ENCODE measurements at regions not wholly inside any gene's neighbourhood (a gene's known extent, or its start where the extent isn't known, plus 50 kb on each side); places are given as distances from the start of the nearest gene placed in this dataset.

GRCh38 chr1:147849098-147849895 is 53.3 kb upstream of the GJA8 start:
- Histone ChIP-seq H4K20me1 (ENCODE audit: insufficient read depth, low read length, poor library complexity, severe bottlenecking) (no peaks in the 10 kb centered on the region), H3F3A (ENCODE audit: low read depth) (no peaks in the 10 kb centered on the region), H3K27me3 (ENCODE audit: insufficient read depth, low read length, poor library complexity, severe bottlenecking) (no peaks in the 10 kb centered on the region), H2AFZ (ENCODE audit: low read length) (no peak overlapping the region), H3K79me2 (ENCODE audit: insufficient read depth, low read length) (no peaks in the 10 kb centered on the region), H3K36me3 (ENCODE audit: insufficient read depth, low read length) (no peaks in the 10 kb centered on the region), H3K9me2 (replicated peaks; ENCODE audit: low read depth, low read length) (no peaks in the 10 kb centered on the region), H3K4me3 (ENCODE audit: low read length, poor library complexity, severe bottlenecking) (no peak overlapping the region), H3K9me3 (ENCODE audit: insufficient read depth, low read depth, low read length) (no peaks in the 10 kb centered on the region), H3K4me1 (ENCODE audit: insufficient read depth, low read length, poor library complexity, severe bottlenecking) (no peaks in the 10 kb centered on the region), H3K9ac (ENCODE audit: low read depth, low read length, poor library complexity, severe bottlenecking) (no peak overlapping the region), H3K4me2 (ENCODE audit: low read depth, low read length, poor library complexity, severe bottlenecking) (no peak overlapping the region)
- TF ChIP-seq EZH2phosphoT487 (IDR thresholded peaks at IDR 0.05; ENCODE audit: borderline replicate concordance) (no peak), CTCF (conservative IDR thresholded peaks at IDR 0.05; ENCODE audit: low read length) (no peak)

DNA sequence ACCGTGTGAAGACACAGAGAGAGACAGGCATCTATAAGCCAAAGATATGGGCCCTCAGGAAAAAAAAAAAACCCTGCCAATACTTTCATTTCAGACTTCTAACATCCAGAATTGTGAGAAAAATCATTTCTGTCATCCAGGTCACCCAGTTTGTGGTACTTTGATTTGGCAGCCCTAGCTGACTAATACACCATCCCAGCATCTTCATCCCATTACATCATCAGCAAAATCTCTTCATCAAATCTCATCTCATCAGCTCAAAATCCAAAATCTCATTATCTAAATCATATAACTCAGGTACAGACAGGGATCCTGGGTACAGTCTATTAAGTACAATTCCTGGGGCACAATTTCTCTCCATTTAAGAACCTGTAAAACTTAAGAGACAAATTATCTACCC is 51.9 kb upstream of the GJA8 start:
- Histone ChIP-seq H3K4me1 (ENCODE audit: insufficient read depth, low read length, poor library complexity, severe bottlenecking) (no peaks in the 10 kb centered on the region), H3K9me3 (ENCODE audit: insufficient read depth, low read depth, low read length) (no peaks in the 10 kb centered on the region), H3K9me2 (replicated peaks; ENCODE audit: low read depth, low read length) (no peaks in the 10 kb centered on the region), H3K27me3 (ENCODE audit: insufficient read depth, low read length, poor library complexity, severe bottlenecking) (no peaks in the 10 kb centered on the region), H3K9ac (ENCODE audit: low read depth, low read length, poor library complexity, severe bottlenecking) (no peak overlapping the region), H3K79me2 (ENCODE audit: insufficient read depth, low read length) (no peaks in the 10 kb centered on the region), H3F3A (ENCODE audit: low read depth) (no peaks in the 10 kb centered on the region), H4K20me1 (ENCODE audit: insufficient read depth, low read length, poor library complexity, severe bottlenecking) (no peaks in the 10 kb centered on the region), H3K4me3 (ENCODE audit: low read length, poor library complexity, severe bottlenecking) (no peak overlapping the region), H2AFZ (ENCODE audit: low read length) (no peak overlapping the region), H3K4me2 (ENCODE audit: low read depth, low read length, poor library complexity, severe bottlenecking) (no peak overlapping the region), H3K36me3 (ENCODE audit: insufficient read depth, low read length) (no peaks in the 10 kb centered on the region)
- no peak for TF ChIP-seq EZH2phosphoT487 (IDR thresholded peaks at IDR 0.05; ENCODE audit: borderline replicate concordance)
- no peak for TF ChIP-seq CTCF (conservative IDR thresholded peaks at IDR 0.05; ENCODE audit: low read length)

GRCh38 chr1:147851149-147851548 is 51.4 kb upstream of the GJA8 start:
- Histone ChIP-seq H3K36me3 (ENCODE audit: insufficient read depth, low read length) (no peaks in the 10 kb centered on the region), H3K79me2 (ENCODE audit: insufficient read depth, low read length) (no peaks in the 10 kb centered on the region), H3K4me1 (ENCODE audit: insufficient read depth, low read length, poor library complexity, severe bottlenecking) (no peaks in the 10 kb centered on the region), H3F3A (ENCODE audit: low read depth) (no peaks in the 10 kb centered on the region), H3K4me3 (ENCODE audit: low read length, poor library complexity, severe bottlenecking) (no peak overlapping the region), H3K4me2 (ENCODE audit: low read depth, low read length, poor library complexity, severe bottlenecking) (no peak overlapping the region), H3K9me2 (replicated peaks; ENCODE audit: low read depth, low read length) (no peaks in the 10 kb centered on the region), H3K9ac (ENCODE audit: low read depth, low read length, poor library complexity, severe bottlenecking) (no peak overlapping the region), H3K9me3 (ENCODE audit: insufficient read depth, low read depth, low read length) (no peaks in the 10 kb centered on the region), H4K20me1 (ENCODE audit: insufficient read depth, low read length, poor library complexity, severe bottlenecking) (no peaks in the 10 kb centered on the region), H3K27me3 (ENCODE audit: insufficient read depth, low read length, poor library complexity, severe bottlenecking) (no peaks in the 10 kb centered on the region), H2AFZ (ENCODE audit: low read length) (no peak overlapping the region)
- TF ChIP-seq EZH2phosphoT487 (IDR thresholded peaks at IDR 0.05; ENCODE audit: borderline replicate concordance) (no peak), CTCF (conservative IDR thresholded peaks at IDR 0.05; ENCODE audit: low read length) (no peak)

All from Loucy (cell line).